ENCODE measurements at regions not wholly inside any gene's neighbourhood (a gene's known extent, or its start where the extent isn't known, plus 50 kb on each side); places are given as distances from the start of the nearest gene placed in this dataset.

GRCh38 chr14:39984323-39984722 is 552.1 kb upstream of the FBXO33 start:
- CTCF ChIA-PET, result no interaction called here
- Histone ChIP-seq H3K4me3 (ENCODE audit: low read depth, low read length) (no peak overlapping the region), H3K27me3 (ENCODE audit: control insufficient read depth, insufficient read depth, low read length) (no peaks in the 10 kb centered on the region), H3K36me3 (ENCODE audit: control insufficient read depth, insufficient read depth, low read length) (no peaks in the 10 kb centered on the region)
- POLR2A ChIA-PET, result no interaction called here
- no peak for DNase-seq (ENCODE audit: low read depth)
- TF ChIP-seq CTCF (IDR thresholded peaks at IDR 0.05; ENCODE audit: insufficient read depth, low read depth, low read length), result no peak

GRCh38 chr14:39977198-39977597 is 545.0 kb upstream of the FBXO33 start:
- ChIA-PET POLR2A (no interaction called here), CTCF (no interaction called here)
- DNase-seq (ENCODE audit: low read depth), result no peak
- Histone ChIP-seq H3K27me3 (ENCODE audit: control insufficient read depth, insufficient read depth, low read length) (no peaks in the 10 kb centered on the region), H3K36me3 (ENCODE audit: control insufficient read depth, insufficient read depth, low read length) (no peaks in the 10 kb centered on the region), H3K4me3 (ENCODE audit: low read depth, low read length) (no peak overlapping the region)
- TF ChIP-seq CTCF (IDR thresholded peaks at IDR 0.05; ENCODE audit: insufficient read depth, low read depth, low read length), result no peak

- Histone ChIP-seq H3K27me3 (ENCODE audit: control insufficient read depth, insufficient read depth, low read length) (no peaks in the 10 kb centered on the region), H3K4me3 (ENCODE audit: low read depth, low read length) (no peak overlapping the region), H3K36me3 (ENCODE audit: control insufficient read depth, insufficient read depth, low read length) (no peaks in the 10 kb centered on the region)
- no peak for DNase-seq (ENCODE audit: low read depth)
- POLR2A ChIA-PET, result no interaction called here
- CTCF ChIA-PET, result interaction anchor here (0.6 kb wide), 1 partner anchor 9 kb away, joined by 3 read pairs; no protein-coding TSS in a partner anchor
- no peak for TF ChIP-seq CTCF (IDR thresholded peaks at IDR 0.05; ENCODE audit: insufficient read depth, low read depth, low read length)
Measured at GRCh38 chr14:39974036-39974435, 541.8 kb upstream of the FBXO33 start.

GRCh38 chr14:39972704-39973103 is 540.5 kb upstream of the FBXO33 start:
- H3K36me3 ChIP-seq (ENCODE audit: control insufficient read depth, insufficient read depth, low read length), result no peaks in the 10 kb centered on the region
- CTCF ChIA-PET, result no interaction called here
- no peak for DNase-seq (ENCODE audit: low read depth)
- H3K27me3 ChIP-seq (ENCODE audit: control insufficient read depth, insufficient read depth, low read length), result no peaks in the 10 kb centered on the region
- no peak overlapping the region for H3K4me3 ChIP-seq (ENCODE audit: low read depth, low read length)
- TF ChIP-seq CTCF (IDR thresholded peaks at IDR 0.05; ENCODE audit: insufficient read depth, low read depth, low read length), result no peak
- POLR2A ChIA-PET, result no interaction called here

GRCh38 chr14:39967885-39968284 is 535.7 kb upstream of the FBXO33 start:
- no peaks in the 10 kb centered on the region for H3K36me3 ChIP-seq (ENCODE audit: control insufficient read depth, insufficient read depth, low read length)
- CTCF ChIA-PET, result interaction anchor here (0.6 kb wide), 1 partner anchor 10 kb away, joined by 3 read pairs; no protein-coding TSS in a partner anchor
- no peak for TF ChIP-seq CTCF (IDR thresholded peaks at IDR 0.05; ENCODE audit: insufficient read depth, low read depth, low read length)
- no peak for DNase-seq (ENCODE audit: low read depth)
- no peaks in the 10 kb centered on the region for H3K27me3 ChIP-seq (ENCODE audit: control insufficient read depth, insufficient read depth, low read length)
- POLR2A ChIA-PET, result no interaction called here
- H3K4me3 ChIP-seq (ENCODE audit: low read depth, low read length), result no peak overlapping the region
